ENCODE measurements at regions not wholly inside any gene's neighbourhood (a gene's known extent, or its start where the extent isn't known, plus 50 kb on each side); places are given as distances from the start of the nearest gene placed in this dataset.

DNA sequence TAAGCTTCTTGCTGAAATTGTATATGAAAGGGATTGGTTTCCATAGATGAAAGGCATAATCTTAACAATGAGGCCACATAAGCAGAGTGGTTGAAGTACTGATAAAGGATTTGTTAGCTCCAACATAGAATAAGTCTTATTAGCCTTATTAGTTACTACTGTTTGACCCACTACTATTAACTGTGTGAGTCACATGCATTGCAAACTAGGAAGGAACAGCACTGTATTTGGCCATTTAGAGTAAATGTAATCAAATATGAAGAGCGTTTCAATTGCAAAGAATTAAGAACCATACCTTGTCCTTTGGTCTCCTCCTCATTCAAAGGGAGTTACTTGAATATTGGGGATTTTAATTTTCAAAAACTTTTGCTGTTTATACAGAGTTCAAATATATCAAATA, 428.9 kb downstream of the MDFIC start:
- TF ChIP-seq, protein P1, sequence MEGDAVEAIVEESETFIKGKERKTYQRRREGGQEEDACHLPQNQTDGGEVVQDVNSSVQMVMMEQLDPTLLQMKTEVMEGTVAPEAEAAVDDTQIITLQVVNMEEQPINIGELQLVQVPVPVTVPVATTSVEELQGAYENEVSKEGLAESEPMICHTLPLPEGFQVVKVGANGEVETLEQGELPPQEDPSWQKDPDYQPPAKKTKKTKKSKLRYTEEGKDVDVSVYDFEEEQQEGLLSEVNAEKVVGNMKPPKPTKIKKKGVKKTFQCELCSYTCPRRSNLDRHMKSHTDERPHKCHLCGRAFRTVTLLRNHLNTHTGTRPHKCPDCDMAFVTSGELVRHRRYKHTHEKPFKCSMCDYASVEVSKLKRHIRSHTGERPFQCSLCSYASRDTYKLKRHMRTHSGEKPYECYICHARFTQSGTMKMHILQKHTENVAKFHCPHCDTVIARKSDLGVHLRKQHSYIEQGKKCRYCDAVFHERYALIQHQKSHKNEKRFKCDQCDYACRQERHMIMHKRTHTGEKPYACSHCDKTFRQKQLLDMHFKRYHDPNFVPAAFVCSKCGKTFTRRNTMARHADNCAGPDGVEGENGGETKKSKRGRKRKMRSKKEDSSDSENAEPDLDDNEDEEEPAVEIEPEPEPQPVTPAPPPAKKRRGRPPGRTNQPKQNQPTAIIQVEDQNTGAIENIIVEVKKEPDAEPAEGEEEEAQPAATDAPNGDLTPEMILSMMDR (conservative IDR thresholded peaks at IDR 0.05; ENCODE audit: low read depth, low read length): no peak
- TF ChIP-seq POLR2A (IDR thresholded peaks at IDR 0.05; ENCODE audit: low read depth, low read length): no peak
- TF ChIP-seq FOS (IDR thresholded peaks at IDR 0.05; ENCODE audit: low read depth, low read length): no peak
- no peak for TF ChIP-seq NFE2L2 (IDR thresholded peaks at IDR 0.05; ENCODE audit: low read depth, low read length)
- TF ChIP-seq MAFK (IDR thresholded peaks at IDR 0.05; ENCODE audit: low read depth, low read length): no peak
